DOHH2 (cell line): ENCODE measurements at regions not wholly inside any gene's neighbourhood (a gene's known extent, or its start where the extent isn't known, plus 50 kb on each side); places are given as distances from the start of the nearest gene placed in this dataset.

Source experiments
- EZH2phosphoT487 ChIP-seq: fragments of 200-600 bp; sonication (generic); IDR thresholded peaks from 2 replicates; pipeline ENCODE4 v1.6.1; 2017; ENCODE audit warnings: borderline replicate concordance, mild to moderate bottlenecking, antibody characterized with exemption, low read length, moderate library complexity, mixed read lengths
- TF ChIP-seq, protein P1 (sequence below): fragments of 200-600 bp; sonication (generic); IDR thresholded peaks from one replicate; pipeline ENCODE4 v1.5.1; 2014; ENCODE audit warnings: antibody characterized with exemption, mild to moderate bottlenecking, low read depth, low read length; ENCODE audit not compliant: poor library complexity, severe bottlenecking

DNA sequence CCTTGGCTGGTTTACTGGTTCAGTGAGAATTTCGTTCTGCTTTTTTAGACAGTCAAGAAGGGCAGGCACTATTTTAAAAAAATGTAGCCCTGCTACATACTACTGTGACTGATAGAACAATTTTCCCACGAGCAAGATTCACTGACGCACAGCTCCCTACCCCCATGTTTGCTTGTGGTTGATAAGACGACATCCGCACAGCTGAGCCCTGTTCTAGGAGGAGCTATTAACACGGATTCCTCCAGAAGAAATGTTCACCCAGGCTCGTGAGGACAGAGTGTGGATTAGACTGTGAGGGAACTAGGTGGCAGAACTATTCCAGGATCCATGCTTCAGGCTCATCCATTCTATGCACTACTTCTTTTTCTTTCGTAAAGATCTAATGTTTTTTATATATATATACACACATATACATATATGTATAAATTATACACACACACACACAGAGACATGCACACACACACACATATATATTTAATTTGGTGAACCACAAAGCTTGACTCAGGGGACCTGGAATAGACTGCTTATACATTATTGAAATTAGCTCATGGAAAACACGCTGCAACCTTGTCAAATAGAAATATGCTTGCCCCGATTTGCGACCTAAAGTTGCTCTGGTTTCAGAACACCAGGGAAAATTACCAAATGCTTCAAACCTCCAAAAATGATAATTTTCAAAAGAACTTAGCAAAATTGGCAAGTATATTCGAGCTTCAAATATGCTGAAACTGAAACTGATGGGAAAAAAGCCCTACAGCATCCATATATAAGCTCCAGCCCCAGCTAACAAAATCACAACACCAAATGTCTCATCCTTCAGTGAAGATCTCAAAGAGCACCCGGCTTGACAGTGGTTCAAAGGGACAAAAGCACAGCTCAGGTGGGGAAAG is 370.4 kb downstream of the SOCS6 start:
- TF ChIP-seq, protein P1, sequence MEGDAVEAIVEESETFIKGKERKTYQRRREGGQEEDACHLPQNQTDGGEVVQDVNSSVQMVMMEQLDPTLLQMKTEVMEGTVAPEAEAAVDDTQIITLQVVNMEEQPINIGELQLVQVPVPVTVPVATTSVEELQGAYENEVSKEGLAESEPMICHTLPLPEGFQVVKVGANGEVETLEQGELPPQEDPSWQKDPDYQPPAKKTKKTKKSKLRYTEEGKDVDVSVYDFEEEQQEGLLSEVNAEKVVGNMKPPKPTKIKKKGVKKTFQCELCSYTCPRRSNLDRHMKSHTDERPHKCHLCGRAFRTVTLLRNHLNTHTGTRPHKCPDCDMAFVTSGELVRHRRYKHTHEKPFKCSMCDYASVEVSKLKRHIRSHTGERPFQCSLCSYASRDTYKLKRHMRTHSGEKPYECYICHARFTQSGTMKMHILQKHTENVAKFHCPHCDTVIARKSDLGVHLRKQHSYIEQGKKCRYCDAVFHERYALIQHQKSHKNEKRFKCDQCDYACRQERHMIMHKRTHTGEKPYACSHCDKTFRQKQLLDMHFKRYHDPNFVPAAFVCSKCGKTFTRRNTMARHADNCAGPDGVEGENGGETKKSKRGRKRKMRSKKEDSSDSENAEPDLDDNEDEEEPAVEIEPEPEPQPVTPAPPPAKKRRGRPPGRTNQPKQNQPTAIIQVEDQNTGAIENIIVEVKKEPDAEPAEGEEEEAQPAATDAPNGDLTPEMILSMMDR: no peak
- no peak for TF ChIP-seq EZH2phosphoT487
